SKM-1 (cell line): ENCODE measurements at regions not wholly inside any gene's neighbourhood (a gene's known extent, or its start where the extent isn't known, plus 50 kb on each side); places are given as distances from the start of the nearest gene placed in this dataset.

Experiments
- DNase-seq: peaks from one replicate; lab custom pipeline; 2025; ENCODE audit not compliant: unreplicated experiment; lab: John Stamatoyannopoulos, UW

GRCh38 chr15:94889153-94889552 is 657.8 kb downstream of the MCTP2 start:
- no peak for DNase-seq

- DNase-seq: no peak
Measured at GRCh38 chr15:94893091-94893490, 661.7 kb downstream of the MCTP2 start.

- no peak for DNase-seq
Measured at GRCh38 chr15:94894056-94894455, 662.7 kb downstream of the MCTP2 start.

- no peak for DNase-seq
Measured at GRCh38 chr15:94909510-94909909, 678.1 kb downstream of the MCTP2 start.

GRCh38 chr15:94910166-94910565 is 678.8 kb downstream of the MCTP2 start:
- DNase-seq: no peak

GRCh38 chr15:94912760-94913159 is 681.4 kb downstream of the MCTP2 start:
- no peak for DNase-seq

GRCh38 chr15:94917068-94917467 is 685.7 kb downstream of the MCTP2 start:
- DNase-seq: no peak

GRCh38 chr15:94921936-94922335 is 690.6 kb downstream of the MCTP2 start:
- no peak for DNase-seq

- DNase-seq: no peak
Measured at GRCh38 chr15:94924057-94924456, 692.7 kb downstream of the MCTP2 start.

GRCh38 chr15:94924971-94925598 is 693.7 kb downstream of the MCTP2 start:
- DNase-seq: no peak

GRCh38 chr15:94925680-94926079 is 694.3 kb downstream of the MCTP2 start:
- DNase-seq: no peak

GRCh38 chr15:94927003-94927402 is 695.6 kb downstream of the MCTP2 start:
- DNase-seq: no peak

GRCh38 chr15:94929282-94929681 is 697.9 kb downstream of the MCTP2 start:
- no peak for DNase-seq

GRCh38 chr15:94930441-94930840 is 699.1 kb downstream of the MCTP2 start:
- DNase-seq: no peak

- DNase-seq: no peak
Measured at GRCh38 chr15:94930960-94931359, 699.6 kb downstream of the MCTP2 start.

- no peak for DNase-seq
Measured at GRCh38 chr15:94934440-94934839, 703.1 kb downstream of the MCTP2 start.

GRCh38 chr15:94937242-94937641 is 705.9 kb downstream of the MCTP2 start:
- no peak for DNase-seq

GRCh38 chr15:94943888-94944287 is 712.5 kb downstream of the MCTP2 start:
- no peak for DNase-seq

- no peak for DNase-seq
Measured at GRCh38 chr15:94951538-94951937, 720.2 kb downstream of the MCTP2 start.

GRCh38 chr15:94963953-94964352 is 732.6 kb downstream of the MCTP2 start:
- DNase-seq: no peak

- DNase-seq: no peak
Measured at GRCh38 chr15:94965593-94965992, 734.2 kb downstream of the MCTP2 start.

GRCh38 chr15:94968133-94968532 is 736.8 kb downstream of the MCTP2 start:
- no peak for DNase-seq

- no peak for DNase-seq
Measured at GRCh38 chr15:94970096-94970495, 738.7 kb downstream of the MCTP2 start.
